ENCODE measurements at regions not wholly inside any gene's neighbourhood (a gene's known extent, or its start where the extent isn't known, plus 50 kb on each side); places are given as distances from the start of the nearest gene placed in this dataset.

DNA sequence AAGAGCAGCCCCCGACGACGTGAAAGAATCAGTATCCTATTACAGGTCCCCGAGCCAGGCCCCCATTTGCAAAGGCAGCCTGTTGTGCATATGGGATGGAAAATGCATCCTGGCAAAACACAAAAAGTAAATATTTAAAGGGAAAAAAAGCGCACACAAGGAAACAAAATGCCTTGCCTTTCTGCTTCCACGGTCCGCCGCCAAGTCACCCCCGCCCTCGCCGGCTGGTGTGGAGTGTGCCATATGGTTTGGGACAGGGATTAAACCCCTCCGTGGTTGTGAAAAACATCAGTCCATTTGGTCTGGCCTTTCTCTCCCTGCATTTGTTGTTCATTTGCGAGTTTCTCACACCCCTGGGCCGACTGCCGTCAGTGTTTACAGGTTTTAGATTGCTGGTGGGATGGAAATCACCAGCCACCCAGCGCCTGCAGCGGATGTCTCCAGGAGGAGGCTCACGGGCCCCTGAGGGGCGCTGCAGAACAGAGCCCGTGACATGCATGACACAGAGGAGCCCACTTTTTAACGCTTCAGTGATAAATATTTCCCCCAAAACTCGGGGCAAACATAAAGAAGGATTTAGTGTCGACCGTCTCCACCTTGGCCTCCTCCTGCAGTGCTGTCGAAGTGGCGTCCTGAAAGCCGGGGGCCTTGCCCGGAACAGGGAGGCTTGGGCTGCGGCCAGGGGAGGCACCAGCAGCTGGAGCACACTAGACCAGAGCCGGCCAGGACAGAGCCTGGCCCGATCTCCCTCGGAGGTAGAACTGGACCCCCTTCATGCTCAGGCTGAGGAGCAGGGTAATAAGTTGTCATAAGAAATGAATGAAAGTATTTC is 161.5 kb downstream of the HSD17B3 start:
- TF ChIP-seq, protein P1, sequence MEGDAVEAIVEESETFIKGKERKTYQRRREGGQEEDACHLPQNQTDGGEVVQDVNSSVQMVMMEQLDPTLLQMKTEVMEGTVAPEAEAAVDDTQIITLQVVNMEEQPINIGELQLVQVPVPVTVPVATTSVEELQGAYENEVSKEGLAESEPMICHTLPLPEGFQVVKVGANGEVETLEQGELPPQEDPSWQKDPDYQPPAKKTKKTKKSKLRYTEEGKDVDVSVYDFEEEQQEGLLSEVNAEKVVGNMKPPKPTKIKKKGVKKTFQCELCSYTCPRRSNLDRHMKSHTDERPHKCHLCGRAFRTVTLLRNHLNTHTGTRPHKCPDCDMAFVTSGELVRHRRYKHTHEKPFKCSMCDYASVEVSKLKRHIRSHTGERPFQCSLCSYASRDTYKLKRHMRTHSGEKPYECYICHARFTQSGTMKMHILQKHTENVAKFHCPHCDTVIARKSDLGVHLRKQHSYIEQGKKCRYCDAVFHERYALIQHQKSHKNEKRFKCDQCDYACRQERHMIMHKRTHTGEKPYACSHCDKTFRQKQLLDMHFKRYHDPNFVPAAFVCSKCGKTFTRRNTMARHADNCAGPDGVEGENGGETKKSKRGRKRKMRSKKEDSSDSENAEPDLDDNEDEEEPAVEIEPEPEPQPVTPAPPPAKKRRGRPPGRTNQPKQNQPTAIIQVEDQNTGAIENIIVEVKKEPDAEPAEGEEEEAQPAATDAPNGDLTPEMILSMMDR (IDR thresholded peaks at IDR 0.05 in 4 of 5, conservative IDR thresholded peaks at IDR 0.05 in 1 of 5): no peak
- no peak for TF ChIP-seq POLR2A (IDR thresholded peaks at IDR 0.05)

Data from gastrocnemius medialis (tissue), 4 donors.